HG02588 (cell line): ENCODE measurements at regions not wholly inside any gene's neighbourhood (a gene's known extent, or its start where the extent isn't known, plus 50 kb on each side); places are given as distances from the start of the nearest gene placed in this dataset.

ENCODE experiments used
- ATAC-seq: cut with Tn5 transposase; IDR thresholded peaks from one replicate; pipeline ENCODE4 v1.9.1; 2021; ENCODE audit warnings: mild to moderate bottlenecking, moderate library complexity; ENCODE audit not compliant: unreplicated experiment

DNA sequence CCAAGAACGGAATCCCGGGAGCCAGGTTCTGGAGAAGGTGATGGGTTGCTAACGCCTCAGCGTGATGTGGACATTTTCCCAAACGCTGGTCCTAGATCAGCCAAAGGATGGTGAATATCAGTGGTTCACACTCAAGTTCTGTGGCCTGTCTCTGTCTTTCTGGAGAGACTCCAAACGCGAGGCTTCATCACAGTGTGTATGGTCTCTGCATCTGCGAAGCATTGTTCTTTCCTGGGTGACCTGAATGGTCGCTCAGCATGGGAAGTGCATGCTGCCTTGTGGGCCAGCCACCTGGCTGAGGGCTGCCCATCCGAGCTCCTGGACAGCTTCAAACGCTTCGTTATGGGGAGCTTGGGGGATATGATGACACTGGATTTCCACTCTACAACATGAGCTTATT is 810.0 kb downstream of the TBC1D22A start:
- ATAC-seq = no peak

GRCh38 chr22:47571616-47572015 is 809.2 kb downstream of the TBC1D22A start:
- no peak for ATAC-seq

- ATAC-seq = no peak
These were observed 808.4 kb downstream of the TBC1D22A start for GRCh38 chr22:47570851-47571250.

DNA sequence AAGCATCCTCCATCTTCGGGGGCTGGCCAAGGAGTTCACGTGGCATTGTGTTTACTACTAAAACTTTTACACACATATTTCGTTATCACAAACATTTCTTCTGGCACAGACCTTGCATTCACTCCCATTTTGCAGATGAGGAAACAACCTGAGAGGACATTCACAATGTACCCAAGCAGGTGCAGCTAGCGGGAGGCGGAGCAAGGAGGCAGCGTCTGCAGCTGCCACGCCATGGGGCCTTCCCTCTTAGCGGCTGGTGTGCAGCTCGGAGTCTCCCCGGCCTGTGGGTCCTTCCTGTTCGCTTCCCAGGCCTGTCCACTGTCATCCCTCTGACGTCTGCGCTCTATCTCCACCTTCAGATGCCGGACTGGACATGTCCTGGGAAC is 807.8 kb downstream of the TBC1D22A start:
- no peak for ATAC-seq

DNA sequence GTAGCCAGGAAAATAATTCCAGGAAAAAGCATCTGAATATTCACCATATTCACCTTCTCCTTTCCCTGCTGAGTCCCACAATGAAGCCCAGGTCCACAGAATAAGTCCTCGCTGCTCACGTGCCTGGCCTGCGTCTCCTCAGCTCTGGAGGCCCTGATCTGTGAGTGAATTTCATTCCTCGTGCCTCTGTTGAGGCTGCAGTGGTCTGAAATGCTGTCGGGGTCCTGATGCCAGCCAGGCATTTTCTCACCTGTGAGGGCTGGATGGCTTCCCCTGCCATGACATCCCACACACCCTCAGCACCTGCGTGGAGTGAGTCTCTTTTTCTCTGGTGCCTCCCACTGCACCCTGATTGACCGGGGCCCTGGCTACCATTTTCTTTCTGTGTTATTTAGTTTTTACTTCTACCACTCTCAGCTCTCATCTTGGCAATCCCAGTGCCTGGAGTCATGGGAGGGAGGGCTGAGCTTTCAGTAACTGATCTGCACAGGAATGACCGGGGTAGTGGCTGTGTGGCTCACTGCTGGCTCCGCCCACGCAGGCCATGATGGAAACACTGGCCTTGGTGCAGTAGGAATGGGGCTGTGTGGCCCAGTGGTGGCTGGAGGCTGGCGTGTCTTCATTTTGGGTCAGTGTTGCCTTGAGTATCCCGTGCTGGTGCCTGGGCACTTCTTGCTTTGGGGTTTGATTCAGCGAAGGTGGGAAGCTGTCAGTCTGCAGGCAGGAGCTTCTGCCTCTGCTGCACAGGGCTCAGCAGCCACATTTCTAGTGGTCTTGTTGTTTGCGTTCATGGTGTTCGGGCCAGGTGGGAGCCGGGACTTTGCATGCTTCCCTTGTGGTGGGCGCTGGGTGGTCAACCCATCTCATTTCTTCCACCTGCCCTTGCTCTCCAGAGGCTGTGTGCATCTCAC is 807.2 kb downstream of the TBC1D22A start:
- no peak for ATAC-seq

- no peak for ATAC-seq
These were observed 806.2 kb downstream of the TBC1D22A start for GRCh38 chr22:47568700-47569099.

DNA sequence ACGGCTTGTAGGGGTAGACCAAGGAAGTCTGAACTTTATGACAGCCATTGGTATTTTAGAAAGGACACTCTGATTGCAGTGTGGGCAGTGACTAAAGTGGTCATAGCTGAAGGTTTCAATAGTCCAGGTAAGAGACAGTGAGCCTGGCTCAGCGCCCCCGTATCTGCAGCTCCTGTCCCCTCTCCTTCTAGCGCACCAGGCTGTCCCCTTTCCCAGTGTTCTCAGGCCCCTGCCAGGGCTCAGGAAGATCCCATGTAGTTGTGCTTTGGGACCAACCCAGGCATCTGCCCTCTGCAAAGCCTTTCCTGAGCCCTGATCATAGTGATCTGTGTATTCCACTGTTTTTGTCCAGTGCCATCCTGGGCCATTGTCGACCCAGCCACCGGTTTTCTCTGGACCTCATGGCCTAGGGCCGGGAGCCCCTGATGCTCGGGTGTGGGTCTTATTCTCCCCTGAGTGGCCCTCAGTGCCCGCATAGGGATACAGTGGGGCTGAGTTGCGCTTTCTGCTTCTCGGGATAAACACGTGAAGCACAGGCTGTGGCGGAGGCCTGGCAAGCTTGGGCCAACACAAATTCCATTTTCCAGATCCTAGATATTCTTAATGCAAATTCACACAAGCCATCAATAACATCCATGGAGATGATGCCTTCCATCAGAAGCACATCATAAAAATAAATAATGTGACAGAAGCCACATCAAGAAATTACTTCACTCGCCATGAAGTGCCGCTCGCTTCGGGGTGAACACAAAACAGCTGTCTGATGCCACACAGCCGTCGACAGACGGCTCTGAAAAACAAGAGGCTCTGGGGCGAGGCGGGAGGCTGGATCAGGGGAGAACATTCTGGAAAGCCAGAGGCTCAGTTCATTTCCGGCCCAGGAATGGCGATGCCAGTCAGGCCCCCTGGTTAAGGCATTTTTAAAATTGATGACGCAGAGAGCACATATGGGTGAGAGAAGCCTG is 805.0 kb downstream of the TBC1D22A start:
- no peak for ATAC-seq

- ATAC-seq = no peak
These were observed 804.0 kb downstream of the TBC1D22A start for GRCh38 chr22:47566491-47566890.

- no peak for ATAC-seq
These were observed 803.2 kb downstream of the TBC1D22A start for GRCh38 chr22:47565607-47566006.

DNA sequence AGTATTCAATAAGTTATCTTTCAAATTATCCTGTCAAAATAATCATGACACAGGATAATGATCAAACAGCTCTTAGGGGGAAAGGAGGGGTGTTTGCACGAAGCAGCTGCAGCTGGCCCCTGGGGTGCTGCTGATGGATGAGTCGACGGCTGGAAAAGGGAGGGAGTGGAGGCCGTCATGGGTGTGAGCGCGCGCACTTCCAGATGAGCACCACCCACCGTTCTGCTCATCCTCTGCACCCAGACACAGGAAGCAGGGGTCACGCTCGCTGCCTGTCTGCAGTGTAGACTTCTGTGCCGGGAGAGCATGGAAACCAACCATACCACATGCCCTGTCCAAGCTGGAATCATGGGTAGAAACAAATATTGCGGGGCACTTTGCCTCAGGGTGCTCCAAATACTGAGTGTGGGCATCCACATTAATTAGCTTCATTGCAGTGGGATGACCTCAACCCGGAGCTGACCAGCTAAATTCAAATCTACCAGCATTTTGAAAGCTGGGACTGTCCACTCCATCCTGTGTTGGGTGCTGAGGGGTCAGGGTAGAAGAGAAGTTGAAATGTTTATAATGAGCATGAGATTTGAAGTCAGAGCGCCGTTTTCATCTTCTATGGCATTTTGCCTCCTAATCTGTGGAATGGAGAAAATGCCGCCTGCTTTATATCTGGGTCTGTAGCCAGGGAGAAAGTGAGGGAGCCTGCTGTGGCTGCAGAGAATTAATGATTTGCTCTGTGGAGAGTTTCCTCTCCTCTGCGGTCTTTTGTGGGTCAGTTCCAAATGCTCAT is 802.4 kb downstream of the TBC1D22A start:
- no peak for ATAC-seq

GRCh38 chr22:47564158-47564450 is 801.7 kb downstream of the TBC1D22A start:
- no peak for ATAC-seq

GRCh38 chr22:47563406-47564157 is 801.1 kb downstream of the TBC1D22A start:
- no peak for ATAC-seq

DNA sequence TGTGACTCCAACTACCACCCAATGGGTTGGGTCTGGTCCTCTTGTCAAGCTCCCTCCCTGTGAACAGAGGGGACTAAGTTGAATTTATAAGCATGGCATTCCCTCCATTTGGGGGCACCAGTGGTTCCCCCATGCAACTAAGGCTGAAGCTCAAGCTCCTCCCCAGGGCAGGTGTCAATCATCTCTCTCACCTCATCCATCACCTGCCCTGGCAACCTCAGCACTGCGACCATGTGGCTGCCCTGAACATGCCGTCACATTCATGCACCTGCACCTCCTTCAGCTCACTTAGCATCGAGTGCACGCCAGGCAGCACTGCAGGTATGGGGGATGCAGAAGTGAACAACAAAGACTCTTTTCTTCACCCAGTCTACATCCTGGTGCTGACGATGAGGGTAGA is 799.3 kb downstream of the TBC1D22A start:
- no peak for ATAC-seq

- no peak for ATAC-seq
These were observed 798.7 kb downstream of the TBC1D22A start for GRCh38 chr22:47561115-47561675.

- no peak for ATAC-seq
These were observed 796.6 kb downstream of the TBC1D22A start for GRCh38 chr22:47558828-47559700.

DNA sequence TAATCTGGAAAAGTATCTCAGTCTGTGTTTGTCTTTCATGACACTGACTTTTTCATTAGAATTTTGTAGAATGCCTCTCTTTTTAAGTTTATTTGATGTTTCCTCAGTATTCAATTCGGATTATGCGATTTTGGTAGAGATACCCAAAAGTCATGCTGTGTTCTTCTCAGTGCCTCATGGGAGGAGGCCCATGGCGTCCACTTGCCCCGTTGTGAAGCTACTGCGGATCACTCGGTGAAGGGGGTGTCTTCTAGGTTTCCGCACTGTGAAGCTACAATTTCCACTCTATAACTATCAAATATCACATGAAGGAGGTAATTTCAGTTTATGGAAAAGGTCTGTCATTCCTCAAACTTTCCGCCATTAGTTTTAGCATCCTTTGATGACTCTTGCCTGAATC is 794.0 kb downstream of the TBC1D22A start:
- no peak for ATAC-seq

- no peak for ATAC-seq
These were observed 791.0 kb downstream of the TBC1D22A start for GRCh38 chr22:47553436-47553835.

DNA sequence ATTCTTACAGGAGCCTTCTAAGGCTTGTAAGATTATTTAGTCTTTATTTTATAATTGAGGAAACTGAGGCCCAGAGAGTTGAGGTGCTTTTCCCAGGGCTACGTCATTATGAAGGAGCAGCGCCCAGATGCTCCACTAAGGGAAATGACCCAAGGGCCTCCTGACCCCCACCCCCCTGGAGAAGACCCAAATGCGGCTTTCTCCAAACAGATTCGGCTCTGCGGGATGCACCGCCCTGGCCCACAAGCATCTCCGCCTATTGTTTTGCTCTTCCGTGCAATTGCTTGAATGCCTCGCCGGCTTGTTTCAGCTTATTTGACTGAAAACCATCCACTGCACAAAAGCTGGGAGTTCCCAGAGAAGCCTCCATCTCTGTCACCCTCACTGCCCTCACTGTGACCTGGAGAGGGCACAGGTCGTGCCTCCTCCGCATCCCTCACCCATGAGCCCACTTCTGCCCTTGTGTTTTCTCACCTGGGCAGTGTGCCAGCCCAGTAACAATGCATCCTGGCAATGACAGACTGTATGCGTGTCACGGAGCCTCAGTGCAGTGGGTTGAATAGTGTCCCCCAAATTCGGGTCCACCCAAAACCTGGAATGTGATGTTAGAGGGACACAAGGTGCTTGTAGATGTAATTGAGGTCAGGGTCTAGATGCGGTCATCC is 790.2 kb downstream of the TBC1D22A start:
- no peak for ATAC-seq

- no peak for ATAC-seq
These were observed 789.6 kb downstream of the TBC1D22A start for GRCh38 chr22:47552024-47552423.
